GM21390 (cell line): ENCODE measurements at regions not wholly inside any gene's neighbourhood (a gene's known extent, or its start where the extent isn't known, plus 50 kb on each side); places are given as distances from the start of the nearest gene placed in this dataset.

ENCODE experiments used
- ATAC-seq: cut with Tn5 transposase; IDR thresholded peaks from one replicate; pipeline ENCODE4 v1.9.1; 2021; ENCODE audit not compliant: unreplicated experiment

DNA sequence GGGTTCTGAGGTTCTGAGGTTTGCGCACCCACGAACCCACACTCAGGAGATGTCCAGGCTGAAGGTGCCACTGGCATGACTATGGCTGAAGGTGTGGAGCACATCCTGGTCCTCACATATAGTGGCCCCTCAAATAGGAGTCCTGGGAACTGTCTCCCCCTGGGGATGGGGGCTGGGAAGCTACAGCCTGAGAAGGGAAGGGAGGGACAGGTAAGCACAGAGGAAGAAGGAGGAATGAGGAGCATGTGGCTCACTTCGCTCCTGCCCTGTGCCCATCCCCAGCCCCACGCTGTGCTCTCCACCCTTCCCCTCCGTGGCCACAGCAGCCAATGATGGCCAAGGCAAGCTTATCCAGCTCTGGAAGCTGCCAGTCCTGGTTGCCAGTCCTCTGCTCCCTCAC lies 123.9 kb upstream of the LHX1 start:
- ATAC-seq, result no peak

DNA sequence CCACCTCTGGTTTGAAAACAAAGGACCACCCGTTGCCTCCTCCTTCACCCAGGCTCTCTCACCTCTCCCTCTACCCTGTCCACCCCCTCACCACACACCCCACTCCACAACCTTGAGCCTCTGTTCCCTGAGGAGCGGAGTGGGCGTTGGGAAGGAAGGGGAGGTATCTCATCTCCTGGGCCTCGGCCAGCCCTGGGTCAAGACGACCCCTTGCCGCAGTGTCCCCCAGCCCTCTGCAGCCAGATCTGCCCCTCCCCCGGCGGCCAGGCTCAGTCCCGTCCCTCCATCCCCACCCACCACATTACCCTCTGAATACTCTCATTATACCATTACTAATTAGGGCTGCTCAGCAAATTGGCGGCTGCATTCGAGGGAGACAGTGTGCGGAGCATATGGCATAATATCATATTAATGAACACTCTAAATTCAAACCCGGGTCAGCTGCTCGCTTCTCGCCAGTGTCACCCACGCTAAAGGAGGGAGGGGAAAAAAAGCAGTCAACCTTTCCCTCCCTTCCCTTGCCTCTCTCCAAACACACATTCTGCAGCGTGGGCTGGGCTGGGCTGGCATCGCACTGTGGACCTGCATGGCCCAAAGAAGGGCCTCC lies 123.2 kb upstream of the LHX1 start:
- ATAC-seq, result no peak

GRCh38 chr17:36814958-36815357 lies 122.3 kb upstream of the LHX1 start:
- no peak for ATAC-seq

DNA sequence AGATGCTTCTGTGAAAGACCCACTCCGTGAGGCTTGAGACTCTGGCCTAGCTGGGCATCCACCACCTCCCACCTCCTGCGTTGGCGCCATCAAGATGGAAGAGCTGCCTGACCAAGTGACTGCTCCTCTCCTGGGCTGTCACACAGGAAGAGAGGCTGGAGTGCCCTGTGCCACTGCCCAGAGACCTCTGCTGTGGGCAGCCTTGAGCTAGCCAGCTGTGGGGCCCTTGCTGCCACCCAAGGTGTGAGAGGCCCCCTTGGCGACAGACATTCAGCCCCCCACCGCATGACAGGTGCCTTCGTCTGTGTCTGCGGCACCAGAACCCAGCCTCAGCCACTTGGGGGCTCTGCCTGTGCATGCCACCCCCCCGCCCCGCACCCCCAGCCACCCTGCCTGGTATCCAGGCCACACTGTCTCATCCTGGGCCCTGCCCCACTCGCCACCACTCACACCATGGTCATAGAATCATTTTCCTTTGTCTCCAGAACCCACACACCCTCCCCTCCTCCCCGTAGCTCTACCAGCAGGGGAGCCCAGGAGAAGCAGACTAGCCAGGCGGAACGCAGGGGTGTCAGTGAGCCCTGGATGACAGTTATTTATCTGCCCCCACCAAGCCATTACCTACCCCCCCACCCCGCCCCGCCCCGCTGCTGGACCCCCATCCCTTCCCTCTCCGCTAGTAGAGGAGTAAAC lies 120.9 kb upstream of the LHX1 start:
- ATAC-seq, result no peak

DNA sequence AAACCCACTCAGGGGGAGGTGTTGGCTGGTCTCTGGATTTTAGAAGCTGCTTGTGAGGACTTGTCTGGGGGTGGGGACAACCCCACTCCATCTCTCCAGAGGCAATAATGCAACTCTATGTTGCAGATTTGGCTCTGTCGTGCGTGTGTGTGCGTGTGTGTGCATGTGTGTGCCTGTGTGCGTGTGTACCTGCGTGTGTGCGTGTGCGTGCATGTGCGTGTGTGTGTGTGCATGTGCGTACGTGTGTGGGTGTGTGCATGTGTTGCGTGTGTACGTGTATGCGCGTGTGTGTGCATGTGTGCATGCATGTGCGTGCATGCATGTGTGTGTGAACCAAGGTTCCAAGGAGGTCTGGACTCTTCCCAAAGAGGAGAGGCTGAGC lies 120.4 kb upstream of the LHX1 start:
- ATAC-seq, result no peak

DNA sequence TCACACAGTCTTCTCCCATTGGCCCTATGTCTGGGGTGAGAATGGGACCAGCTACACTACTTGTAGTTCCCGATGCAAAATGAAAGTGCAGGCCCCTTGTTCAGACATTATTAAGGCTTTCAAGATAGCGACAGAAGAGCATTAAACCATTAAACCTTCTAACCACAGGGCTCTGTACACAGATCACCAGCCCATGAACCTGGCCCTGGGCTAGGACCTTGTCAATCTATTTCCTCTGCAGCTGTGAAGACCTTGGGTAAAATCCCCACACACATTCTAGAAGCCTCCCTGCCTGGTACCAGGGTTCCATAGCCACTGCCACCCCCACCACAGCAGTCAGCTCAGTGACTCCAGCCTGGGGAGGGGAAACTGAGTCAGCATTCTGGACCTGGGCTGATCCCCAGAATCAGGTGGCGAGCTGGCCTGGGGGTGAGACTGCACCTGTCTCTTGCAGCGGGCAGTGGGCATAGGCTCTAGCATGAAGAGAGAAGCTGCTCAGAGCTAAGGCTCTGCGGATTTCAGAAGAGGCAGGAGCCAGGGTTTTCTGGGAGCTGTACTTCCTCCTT lies 119.7 kb upstream of the LHX1 start:
- ATAC-seq, result no peak

- ATAC-seq, result no peak
Measured at GRCh38 chr17:36818134-36818825, 119.0 kb upstream of the LHX1 start.

GRCh38 chr17:36823850-36824677 lies 113.2 kb upstream of the LHX1 start:
- ATAC-seq, result no peak

DNA sequence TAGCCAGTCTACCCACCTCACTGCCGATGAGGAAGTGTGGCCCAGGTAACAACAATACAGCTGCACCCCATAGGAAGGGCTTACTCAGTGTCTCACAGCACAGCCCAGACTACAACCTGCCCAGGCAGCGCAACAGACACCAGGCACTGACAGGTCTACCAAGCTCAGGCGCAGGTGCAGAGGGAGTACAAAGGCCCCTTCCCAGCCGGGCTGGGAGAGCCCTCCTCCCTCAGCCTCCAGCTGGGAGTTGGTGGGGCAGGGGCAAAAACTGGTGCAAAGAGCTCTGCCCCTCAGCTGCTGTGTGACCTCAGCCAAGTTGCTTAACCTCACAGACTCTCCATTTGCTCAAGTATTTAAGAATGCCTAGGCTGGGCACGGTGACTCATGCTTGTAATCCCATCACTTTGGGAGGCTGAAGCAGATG lies 112.6 kb upstream of the LHX1 start:
- ATAC-seq, result no peak

DNA sequence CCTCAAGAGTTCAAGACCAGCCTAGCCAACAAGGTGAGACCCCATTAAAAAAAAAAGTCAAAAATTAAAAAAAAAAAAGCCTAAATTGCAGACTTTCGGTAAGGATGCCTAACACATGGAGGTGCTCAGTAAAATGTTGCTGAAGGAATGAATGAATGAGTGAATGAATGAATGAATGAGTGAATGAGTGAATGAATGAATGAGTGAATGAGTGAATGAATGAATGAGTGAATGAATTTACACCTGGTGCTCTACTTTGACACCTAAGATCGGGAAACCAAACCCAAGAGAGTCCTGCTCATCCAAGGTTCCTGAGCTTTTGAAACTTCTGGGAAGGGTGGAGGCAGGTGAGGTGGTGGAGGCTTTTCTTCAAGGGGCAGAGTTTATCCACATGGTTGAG lies 112.2 kb upstream of the LHX1 start:
- no peak for ATAC-seq

- no peak for ATAC-seq
Measured at GRCh38 chr17:36825521-36825920, 111.8 kb upstream of the LHX1 start.

DNA sequence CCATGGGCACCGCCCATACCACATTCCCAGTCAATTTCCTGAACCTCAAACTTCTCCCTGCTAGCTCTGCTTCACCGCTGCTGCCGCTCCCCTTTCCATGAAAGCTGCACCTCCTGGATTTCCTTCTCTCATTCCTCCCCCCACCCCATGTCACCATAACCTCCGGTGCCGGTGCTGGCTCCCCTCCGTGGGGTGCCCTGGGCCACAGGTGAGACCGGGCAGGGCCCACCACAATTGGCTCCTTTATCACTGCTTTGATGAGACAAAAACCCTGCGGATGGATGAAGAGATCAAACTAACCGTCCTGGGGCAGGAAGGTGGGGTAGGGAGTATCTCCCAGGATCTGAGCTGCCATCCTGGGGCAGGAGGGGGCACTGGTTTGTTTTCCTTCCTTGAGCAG lies 111.3 kb upstream of the LHX1 start:
- ATAC-seq, result no peak

- no peak for ATAC-seq
Measured at GRCh38 chr17:36827081-36827480, 110.2 kb upstream of the LHX1 start.

GRCh38 chr17:36829676-36830075 lies 107.6 kb upstream of the LHX1 start:
- no peak for ATAC-seq

DNA sequence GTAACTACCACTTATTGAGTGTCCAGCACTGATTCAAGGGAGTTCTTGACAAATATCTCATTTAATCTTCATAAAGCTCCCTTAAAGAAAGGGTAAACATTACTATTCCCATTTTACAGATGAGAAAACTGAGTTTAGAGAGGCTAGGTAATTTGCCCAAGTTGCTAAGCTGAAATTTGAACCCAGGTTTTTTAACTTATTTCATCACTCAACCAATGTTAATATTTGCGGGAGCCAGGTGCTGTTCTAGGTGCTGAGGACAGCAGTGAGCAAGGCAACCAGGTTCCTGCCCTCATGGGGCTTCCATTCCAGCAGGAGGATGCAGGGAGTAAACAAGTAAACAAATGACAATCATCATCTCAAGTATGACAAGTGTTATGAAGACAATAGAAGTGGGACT lies 104.0 kb upstream of the LHX1 start:
- no peak for ATAC-seq

- ATAC-seq, result no peak
Measured at GRCh38 chr17:36835036-36835435, 102.2 kb upstream of the LHX1 start.

GRCh38 chr17:36837195-36837938 lies 99.9 kb upstream of the LHX1 start:
- no peak for ATAC-seq

DNA sequence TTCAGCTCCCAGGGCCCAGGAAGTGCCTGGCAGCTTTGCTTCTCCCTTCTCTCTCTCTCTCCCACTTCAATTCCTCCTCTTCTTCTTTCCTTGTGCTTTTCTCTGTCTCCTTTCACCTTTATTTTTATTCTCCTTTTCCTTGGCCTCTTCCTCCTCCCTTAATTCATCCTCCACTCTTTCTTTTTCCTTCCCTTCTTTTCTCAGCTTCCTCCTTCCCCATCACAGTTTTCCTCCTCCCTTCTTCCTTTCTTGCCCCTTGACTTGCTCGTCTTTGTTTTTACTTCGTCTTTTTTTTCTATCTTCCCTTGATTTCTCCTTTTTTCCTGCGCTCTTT lies 99.4 kb upstream of the LHX1 start:
- ATAC-seq, result no peak

GRCh38 chr17:36839256-36839655 lies 98.0 kb upstream of the LHX1 start:
- no peak for ATAC-seq

DNA sequence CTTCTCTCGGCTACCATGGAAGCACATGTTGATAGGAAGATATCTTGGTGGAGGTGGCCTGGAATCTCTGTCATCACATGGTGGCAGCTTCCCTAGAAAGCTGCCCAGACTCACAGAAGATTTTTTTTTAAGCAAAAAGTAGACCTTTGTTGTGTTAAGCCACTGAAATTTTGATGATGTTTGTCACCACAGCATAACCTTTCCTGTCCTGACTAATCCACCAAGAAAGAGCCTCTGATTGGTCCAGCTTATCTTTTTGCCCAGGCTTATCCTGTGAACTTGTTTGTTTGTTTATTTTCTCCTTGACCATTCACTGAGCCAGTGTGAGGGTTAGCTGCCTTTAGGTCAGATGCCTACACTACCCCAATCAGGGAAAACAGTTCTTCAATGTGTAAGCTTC lies 96.5 kb upstream of the LHX1 start:
- no peak for ATAC-seq
